D341Med (cell line): ENCODE measurements at regions not wholly inside any gene's neighbourhood (a gene's known extent, or its start where the extent isn't known, plus 50 kb on each side); places are given as distances from the start of the nearest gene placed in this dataset.
"Not testable (repeated sequence)": the region's sequence is repeated elsewhere in the genome, so short reads cannot be mapped to it uniquely, and the experiment has no call there.

Experiments used
- DNase-seq: peaks from one replicate; pipeline ENCODE4 v3.0.0; 2012; ENCODE audit warnings: low spot score

DNA sequence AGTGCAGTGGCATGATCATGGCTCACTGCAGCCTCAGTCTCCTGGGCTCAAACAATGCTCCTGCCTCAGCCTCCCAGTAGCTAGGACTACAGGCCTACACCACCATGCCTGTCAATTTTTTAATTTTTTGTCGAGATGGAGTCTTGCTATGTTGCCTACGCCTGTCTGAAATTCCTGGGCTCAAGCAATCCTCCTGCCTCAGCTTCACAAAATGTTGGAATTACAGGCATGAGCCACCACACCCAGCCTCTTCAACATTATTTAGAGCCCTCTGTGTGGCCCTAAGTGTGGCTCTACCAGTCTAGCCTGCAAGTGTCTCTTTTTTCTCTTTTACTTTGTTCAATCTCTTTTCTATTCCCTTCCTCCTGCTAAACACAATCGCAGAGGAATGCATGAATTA, 154.4 kb upstream of the EPB41L4A start:
- DNase-seq, result no peak

DNA sequence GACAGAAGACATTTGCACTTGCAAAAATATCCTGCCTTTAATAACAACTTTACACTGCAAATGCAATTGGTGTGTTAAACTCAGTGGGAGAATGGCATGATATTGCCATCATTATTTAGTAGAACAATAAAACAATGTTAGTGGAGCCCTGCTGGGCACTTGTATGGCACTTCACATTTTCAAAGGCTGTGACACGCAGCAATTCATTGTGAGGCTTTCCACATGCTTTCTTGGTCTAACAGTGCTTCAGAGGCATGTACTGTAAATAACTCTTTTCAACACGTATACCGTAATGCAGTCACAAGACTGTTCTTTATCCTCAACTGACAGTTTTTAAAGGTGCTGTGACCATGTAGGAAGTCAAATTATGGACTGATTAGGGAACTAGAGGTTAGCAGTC, 155.5 kb upstream of the EPB41L4A start:
- DNase-seq, result no peak

DNA sequence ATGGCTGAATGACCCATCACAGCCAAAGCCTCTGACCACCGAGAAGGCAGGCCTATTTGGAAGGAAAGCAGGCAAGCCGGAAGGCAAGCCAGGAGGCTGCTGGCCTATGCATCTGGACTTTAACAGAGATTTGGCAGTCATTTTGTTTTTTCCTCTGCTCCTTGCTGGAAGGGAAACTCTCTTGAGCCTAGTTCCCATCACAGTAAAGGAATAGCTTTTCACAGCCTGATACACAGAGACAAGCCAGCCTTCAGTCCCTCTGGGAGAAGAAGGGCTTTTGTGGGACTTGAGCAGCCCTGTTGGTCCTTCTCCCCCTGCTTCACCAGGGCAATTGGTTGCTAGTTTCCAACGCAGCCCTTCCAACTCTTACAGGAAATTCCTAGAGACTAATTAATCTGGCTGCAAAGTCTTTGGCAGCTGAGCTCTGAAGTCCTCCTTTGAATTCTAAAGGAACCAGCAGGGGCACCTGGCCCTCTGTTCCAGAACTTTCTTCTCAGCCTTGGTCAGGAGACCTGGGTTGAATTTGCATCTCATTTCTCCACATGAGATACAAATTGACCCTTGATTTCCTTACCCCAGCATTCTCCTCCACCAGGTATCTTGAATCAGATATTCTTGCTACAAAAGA, 157.3 kb upstream of the EPB41L4A start:
- no peak for DNase-seq

DNA sequence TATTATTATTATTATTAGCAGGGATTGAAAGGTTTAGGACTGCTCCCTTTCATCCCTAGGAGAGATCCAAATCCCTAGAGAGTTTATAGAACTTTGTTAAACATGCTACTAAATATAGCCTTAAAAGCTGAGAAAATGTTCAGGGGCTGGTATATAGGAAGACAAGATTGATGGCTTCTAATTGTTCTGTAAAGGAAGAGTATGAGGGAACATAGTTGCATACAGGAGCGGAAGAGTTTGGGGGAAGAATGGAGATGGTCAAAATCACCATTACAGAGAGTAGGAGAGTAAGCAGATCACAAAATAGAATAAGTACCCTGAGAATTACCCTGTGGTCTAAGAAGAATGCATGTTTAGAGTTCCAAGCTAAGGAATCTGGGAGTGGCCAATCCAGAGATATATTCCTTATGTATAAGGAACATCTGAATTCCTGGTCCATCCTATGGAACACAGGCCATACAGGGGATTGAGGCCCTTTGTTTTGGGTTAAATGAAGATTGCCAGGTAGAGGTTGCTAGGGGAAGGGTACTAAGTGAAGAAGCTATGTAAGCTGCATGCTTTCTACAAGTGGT, 158.0 kb upstream of the APC start:
- DNase-seq, result no peak

DNA sequence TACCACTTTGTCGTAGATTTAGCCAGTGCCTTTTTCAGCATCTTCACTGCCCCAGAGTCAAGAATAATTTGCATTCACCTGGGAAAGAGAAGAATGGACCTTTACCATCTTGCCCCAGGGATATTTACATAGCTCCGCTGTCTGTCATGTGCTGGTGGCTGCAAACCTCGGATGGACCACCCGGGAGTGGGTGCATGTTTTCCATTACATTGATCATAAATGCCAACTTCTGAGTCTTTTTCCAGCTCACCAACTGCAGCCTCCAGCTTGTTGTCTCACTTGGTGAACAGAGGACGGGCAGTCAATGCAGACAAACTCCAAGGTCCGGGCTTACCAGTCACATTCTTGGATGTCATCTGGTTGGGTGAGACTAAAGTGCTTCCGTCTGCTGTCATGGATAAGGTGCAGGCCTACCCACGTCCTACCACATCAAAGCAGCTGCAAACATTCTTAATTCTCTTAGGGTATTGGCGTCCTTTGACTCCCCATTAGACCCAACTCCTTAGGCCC, 155.8 kb upstream of the APC start:
- no peak for DNase-seq

DNA sequence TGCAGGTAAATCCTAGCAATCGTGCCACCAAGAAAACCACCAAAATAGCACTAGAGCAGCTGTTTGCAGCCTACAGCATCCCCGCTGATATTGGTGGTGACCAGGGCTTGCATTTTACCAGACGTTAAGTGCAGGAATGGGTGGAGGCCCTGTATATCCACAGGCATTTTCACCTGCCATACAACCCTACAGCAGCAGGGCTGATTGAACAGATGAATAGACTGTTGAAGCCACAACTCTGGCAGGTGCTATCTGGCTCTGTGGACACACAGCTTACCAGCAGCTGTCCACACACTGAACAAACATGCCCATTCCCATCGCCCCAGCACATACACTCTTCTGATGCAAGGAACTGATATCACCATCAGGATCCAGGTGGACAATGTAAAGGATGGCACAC, 154.5 kb upstream of the APC start:
- DNase-seq, result no peak

DNA sequence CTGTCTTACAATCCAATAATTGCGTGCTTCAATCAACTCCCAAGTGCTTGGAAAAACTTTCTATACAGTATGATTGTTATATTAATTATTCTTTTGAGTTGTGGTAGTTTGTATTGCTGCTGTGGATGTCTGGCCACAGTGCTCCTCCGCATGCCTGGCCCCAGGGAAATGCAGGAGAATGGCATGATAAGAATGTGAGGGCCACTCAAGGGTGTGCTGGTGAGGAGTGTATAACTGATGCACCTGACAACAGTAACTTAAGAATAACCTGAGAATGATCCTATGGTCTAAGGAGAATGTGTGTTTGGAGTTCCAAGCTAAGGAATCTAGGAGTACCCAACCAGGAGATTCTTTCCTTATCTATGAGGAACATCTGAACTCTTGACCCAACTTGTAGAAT, 152.9 kb upstream of the APC start:
- DNase-seq, result no peak

DNA sequence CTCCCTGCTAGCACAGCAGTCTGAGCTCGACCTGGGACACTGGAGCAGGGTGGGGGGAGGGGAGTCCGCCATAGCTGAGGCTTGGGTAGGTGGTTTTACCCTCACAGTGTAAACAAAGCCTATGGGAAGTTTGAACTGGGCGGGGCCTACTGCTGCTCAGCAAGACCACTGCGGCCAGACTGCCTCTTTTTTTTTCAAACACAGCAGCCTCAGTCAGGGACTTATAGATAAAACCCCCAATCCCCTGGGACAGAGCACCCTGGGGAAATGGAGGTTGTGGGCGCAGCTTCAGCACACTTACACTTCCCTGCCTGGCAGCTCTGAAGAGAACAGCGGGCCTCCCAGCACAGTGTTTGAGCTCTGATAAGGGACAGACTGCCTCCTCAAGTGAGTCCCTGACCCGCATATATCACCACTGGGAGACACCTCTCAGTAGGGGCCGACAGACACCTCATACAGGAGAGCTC, 151.1 kb upstream of the APC start:
- DNase-seq, result peak; percentile 41

DNA sequence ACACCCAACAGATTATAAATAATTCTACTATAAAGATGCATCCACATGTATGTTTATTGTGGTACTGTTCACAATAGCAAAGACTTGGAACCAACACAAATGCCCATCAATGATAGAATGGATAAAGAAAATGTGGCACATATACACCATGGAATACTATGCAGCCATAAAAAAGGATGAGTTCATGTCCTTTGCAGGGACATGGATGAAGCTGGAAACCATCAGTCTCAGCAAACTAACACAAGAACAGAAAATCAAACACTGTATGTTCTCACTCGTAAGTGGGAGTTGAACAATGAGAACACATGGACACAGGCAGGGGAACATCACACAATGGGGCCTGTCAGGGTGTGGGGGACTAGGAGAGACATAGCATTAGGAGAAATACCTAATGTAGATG, 146.8 kb upstream of the APC start:
- DNase-seq, result not testable (repeated sequence)

DNA sequence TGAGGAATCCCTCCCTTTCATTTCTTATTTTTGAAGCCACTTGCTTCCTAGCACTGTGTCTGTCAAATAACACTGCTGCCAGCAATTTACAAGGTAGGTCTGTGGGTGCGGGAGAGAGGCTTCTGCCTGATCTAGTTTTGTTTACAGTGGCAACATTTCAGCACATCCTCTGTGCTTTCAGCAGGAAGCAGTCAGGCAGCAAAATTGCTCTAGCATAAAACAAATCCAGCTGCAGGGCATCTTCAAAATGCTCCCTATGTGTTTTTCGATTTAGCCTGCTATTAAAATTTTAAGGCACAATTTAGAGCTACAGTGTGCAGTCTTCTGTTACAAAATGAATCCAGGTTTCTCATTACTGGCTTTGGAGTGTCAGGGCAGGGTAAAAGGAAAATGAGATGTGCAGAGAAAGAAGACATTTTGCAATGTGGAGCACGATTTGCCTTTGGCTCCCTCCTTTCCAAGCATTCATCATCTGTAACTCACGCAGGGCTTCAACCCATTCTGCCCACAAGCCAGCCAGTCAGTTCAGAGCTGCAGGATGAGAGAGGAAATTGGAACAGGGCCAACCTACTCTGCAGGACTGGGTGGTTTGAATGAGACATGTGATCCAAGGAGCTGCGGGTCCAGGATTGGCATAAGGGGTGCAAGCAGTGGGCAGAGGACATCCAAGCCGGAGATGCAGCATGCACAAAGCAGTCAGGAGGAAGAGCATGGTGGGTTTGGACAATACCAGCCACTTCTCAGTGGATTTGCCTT, 143.4 kb upstream of the APC start:
- DNase-seq, result no peak

DNA sequence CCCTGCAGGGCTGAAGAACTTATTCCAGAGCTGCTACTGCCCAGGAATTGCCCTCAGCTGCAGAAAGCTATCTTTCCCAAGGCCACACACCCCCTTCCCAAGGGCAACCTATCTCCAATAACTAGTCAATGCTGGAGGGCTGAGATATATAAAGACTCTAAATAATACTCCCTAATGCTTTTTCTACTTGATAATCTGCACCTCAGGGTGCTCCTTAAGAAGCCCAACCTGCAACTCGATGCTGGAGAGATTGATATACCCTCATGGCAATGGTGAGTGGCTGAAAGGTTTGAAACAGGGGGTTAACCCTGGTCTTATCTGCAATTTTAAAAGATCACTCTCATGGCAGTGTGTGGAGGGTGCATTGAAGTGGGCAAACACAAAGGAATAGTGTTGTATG, 142.7 kb upstream of the APC start:
- DNase-seq, result no peak

DNA sequence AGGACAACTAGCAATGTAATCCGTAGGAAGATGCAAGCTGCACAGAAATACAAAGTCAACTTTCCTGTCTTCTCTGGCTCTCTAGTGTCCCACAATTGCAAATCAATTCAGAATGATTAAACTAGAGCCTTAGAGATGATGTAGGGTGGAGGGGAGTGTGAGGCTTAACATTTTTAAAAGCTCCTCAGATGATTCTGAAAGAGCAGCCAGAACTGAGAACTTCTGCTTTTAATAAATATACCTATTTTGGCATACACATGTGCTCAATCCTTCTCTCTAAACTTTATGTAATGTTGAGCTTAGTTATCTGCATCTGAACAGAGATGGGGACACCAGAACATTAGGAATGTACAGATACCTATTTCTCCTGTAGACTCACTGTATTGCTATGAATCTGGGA, 139.9 kb upstream of the APC start:
- DNase-seq, result no peak

DNA sequence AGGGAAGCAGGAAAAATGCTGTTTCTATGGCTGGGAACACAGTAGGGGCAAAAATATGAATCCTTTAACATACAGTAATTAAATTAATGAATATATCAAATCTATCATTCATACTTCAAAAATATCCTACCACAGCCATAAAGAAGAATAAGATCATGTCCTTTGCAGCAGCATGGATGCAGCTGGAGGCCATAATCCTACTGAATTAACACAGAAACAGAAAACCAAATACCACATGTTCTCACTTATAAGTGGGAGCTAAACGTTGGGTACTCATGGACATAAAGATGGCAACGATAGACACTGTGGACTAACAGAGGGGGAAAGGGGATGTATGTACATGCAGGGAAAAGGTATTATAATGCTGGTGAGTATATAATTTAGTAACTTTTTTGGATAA, 137.2 kb upstream of the APC start:
- not testable (repeated sequence) for DNase-seq

DNA sequence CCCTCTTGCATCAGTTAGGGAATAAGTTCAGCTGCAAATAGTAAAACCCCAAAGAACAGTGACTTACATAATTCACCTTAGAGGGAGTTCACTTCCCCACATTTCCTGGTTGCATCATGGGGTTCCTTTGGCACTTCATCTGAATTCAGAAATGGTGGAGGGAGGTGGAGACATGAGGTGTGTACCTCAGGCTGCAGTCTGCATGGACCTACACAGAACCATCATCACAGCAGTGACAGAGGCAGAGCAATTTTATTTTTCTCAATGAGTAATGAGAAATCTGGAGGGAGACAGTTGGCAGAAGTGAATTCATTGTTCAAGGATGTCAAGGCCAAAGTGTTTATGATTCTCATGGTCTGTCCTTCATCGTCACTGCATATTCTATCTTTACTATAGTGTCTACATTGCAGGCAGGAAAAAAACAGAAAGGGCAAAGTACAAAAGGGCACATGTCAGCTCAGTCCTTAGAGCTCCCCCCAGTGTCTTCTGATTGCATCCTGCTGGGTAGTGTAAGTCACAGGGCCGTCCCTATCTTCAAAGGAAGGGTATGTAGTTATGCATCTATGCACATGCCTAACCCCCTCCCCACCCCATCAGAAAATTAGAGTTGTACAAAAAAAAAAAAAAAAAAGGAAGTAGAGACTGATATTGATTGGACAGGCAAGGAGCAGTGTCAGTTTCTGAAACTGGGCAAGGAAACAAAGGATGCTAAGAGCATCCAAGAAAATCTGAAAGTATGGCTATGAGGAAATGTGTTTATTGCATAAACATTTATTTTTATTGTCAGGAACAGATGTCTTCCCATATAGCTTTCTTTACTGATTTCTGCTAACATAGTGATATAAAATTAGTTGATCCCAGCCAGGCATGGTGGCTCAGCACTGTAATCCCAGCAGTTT, 132.7 kb upstream of the APC start:
- DNase-seq, result no peak

DNA sequence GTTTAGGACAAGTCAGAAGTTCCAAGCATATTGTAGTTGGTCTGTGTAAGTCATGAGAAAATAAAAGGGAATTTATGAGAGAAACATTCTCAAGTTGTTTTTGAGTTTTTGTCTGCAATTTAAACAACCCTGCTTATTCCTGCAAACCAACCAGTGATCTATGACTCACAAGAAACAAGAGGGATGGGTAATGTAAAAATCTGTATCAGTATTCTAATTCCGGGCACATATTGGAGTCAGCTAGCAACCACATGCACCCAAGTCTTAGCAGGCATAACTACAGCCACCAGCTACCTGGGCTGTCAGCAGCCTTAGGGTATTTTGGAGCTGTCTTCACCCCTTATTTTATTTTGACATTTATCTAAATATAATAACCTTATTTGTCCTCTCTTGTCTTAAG, 128.7 kb upstream of the APC start:
- DNase-seq, result no peak

DNA sequence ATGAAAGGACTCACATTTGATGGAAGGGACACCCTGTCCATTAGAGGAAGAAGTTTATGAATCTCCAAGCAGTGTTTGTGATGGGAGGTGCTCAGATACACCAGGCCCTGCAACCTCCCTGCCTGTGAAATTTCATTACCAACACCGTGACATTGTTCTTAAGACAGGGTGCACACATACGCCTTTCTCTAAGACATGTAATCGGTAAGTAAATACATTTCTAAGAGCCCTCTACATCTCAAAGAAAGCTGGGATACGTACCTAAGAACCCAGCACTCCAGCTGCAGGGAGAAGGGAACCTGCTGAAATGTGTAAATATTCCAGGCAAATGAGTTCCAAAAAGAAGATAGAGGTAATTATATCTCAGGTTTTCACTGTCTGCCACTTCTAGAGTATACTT, 125.0 kb upstream of the APC start:
- no peak for DNase-seq

DNA sequence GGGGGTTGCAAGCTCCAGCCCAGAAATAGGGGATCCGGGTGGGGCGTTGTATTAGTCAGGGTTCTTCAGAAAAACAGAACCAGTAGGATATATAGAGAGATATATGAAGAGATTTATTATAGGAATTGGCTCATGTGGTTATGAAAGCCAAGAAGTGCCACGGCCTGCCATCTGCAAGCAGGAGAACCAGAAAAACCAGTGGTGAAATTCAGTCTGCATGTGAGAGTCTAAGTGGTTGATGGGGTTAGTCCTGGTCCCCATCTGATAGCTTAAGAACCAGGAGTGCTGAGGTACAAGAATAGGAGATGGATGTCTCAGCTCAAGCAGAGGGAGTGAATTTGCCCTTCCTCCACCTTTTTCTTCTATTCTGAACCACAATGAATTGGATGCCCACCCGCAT, 123.4 kb upstream of the APC start:
- no peak for DNase-seq

DNA sequence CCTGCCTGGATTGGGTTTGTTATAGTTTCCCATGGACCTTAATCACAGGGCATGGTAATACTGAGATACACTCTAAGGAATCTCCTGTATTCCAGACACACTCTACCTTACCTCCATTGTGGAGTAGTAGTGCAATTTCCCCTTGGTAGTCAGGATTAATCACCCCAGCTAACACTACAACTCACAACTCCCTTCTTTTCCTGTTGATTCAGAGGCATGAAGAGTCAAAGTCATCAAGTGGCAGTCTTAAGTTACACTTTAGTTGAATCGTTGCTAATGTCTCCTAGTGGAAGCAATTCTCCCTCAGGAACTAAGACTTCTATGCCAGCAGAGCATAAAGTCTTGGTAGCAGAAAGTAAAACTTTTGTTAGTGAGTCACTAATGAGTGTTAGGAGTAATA, 122.7 kb upstream of the APC start:
- no peak for DNase-seq

DNA sequence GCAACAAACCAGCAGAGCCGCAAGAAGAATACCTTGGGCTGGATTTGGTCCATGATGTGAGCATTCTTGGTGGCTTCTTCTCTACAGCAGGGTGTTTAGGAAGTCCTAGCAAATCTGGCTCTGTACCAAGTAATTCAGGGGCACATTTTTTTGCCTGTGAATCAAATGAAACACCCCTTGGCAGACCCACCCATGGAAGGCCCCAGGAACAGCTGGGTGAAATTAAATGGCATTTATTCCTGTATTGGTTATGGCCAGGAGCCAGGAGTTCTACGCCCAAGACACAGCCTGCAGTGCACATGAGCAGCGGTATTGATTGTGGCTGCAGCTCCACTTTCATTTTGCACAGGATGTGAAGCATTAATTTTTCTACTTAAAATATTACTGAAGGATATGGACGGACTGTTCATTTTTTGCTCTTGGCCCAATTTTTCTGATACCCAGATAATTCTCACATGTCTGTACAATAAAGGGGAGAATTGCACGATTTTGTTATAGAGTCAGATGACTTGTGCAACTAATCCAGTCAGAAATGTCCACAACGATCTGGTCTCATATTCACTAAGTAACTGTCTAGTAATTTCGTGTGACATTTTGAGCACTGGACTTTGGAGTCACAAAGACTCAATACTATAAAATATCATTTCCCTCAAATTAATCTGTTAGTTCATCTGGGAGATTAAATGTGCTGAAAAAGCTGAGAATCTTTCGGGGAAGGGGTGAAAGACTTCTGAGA, 120.7 kb upstream of the APC start:
- DNase-seq, result no peak

DNA sequence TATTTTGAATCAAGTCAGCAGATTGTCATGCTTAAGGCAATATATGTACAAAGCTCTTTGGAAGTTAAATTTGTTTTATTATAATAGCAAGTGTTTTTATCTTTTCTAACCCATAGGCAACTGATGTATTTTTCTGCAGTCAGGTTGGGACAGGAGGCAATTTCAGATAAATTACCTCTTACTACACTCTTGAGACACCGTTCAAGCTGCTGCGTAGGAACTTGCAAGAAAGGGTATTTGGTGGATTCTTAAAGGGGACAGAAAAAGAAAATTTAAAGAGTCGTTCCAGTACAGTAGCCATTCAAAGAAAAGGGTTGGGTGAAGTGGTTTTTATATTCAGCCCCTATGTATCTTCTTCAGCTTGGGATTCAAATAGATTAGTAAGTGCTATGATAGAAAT, 112.4 kb upstream of the APC start:
- DNase-seq, result no peak

DNA sequence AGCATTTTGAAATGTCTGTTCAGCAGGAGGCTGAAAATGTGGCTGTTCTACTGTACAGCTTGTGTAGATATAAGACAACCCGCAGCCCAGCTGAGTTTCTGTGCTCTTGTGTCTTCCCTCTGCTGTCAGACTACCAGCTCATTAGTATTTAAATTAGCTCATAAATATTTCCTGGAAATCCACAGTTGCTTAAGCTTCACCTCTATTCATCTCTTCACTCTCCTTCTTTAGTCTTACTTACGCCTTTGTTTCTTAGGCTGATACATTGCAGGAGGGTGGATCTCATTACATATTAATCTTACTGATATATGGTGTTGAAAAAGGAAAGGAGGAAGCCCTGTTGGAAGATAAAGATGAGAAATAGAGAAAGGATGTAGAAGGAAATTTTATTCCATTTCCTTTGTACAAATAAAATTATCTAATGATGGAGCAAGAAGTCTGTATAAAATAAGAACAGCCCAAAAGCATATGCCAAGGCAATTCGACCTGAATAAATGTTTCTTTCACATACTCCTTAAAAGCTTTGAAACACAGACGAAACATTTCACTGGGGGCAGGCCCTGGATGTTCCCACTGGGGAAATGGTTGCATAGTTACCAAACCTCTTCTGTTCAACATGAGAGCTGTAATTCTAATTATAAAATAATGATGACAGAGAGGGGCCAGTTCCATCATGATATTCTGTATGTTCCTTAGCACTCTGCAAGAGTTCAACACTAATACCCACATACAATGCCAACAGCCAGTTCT, 111.8 kb upstream of the APC start:
- DNase-seq, result no peak
